SK-N-DZ (cell line): ENCODE measurements at regions not wholly inside any gene's neighbourhood (a gene's known extent, or its start where the extent isn't known, plus 50 kb on each side); places are given as distances from the start of the nearest gene placed in this dataset.
"Not testable (repeated sequence)": the region's sequence is repeated elsewhere in the genome, so short reads cannot be mapped to it uniquely, and the experiment has no call there.

ENCODE experiments used
- DNase-seq: peaks from one replicate; pipeline ENCODE4 v3.0.0-alpha.2; 2015; ENCODE audit warnings: low spot score

GRCh38 chr11:71127806-71128205 is 124.6 kb downstream of the SHANK2 start:
- no peak for DNase-seq

GRCh38 chr11:71126401-71126800 is 126.0 kb downstream of the SHANK2 start:
- DNase-seq, result not testable (repeated sequence)

- no peak for DNase-seq
These were observed 127.2 kb downstream of the SHANK2 start for GRCh38 chr11:71125150-71125549.

- DNase-seq, result no peak
These were observed 128.2 kb downstream of the SHANK2 start for GRCh38 chr11:71124127-71124526.

- no peak for DNase-seq
These were observed 131.9 kb downstream of the SHANK2 start for GRCh38 chr11:71120471-71120896.

GRCh38 chr11:71119656-71120269 is 132.6 kb downstream of the SHANK2 start:
- DNase-seq, result no peak

GRCh38 chr11:71118671-71119250 is 133.6 kb downstream of the SHANK2 start:
- no peak for DNase-seq

- DNase-seq, result no peak
These were observed 135.1 kb downstream of the SHANK2 start for GRCh38 chr11:71117311-71117710.

GRCh38 chr11:71116693-71117040 is 135.7 kb downstream of the SHANK2 start:
- no peak for DNase-seq

GRCh38 chr11:71115770-71116692 is 136.3 kb downstream of the SHANK2 start:
- DNase-seq, result no peak

- no peak for DNase-seq
These were observed 138.1 kb downstream of the SHANK2 start for GRCh38 chr11:71114124-71114851.

GRCh38 chr11:71112990-71113389 is 139.4 kb downstream of the SHANK2 start:
- DNase-seq, result no peak

- no peak for DNase-seq
These were observed 139.9 kb downstream of the SHANK2 start for GRCh38 chr11:71112454-71112853.

GRCh38 chr11:71109586-71109985 is 142.8 kb downstream of the SHANK2 start:
- no peak for DNase-seq

- no peak for DNase-seq
These were observed 143.2 kb downstream of the SHANK2 start for GRCh38 chr11:71109186-71109585.

GRCh38 chr11:71108013-71108865 is 144.1 kb downstream of the SHANK2 start:
- no peak for DNase-seq

GRCh38 chr11:71106671-71107070 is 145.7 kb downstream of the SHANK2 start:
- DNase-seq, result no peak

GRCh38 chr11:71103266-71103665 is 149.1 kb downstream of the SHANK2 start:
- no peak for DNase-seq

GRCh38 chr11:71102251-71102995 is 150.0 kb downstream of the SHANK2 start:
- no peak for DNase-seq

- no peak for DNase-seq
These were observed 150.8 kb downstream of the SHANK2 start for GRCh38 chr11:71101606-71102005.
